Rectal smooth muscle tissue (tissue), 1 donor: ENCODE measurements at regions not wholly inside any gene's neighbourhood (a gene's known extent, or its start where the extent isn't known, plus 50 kb on each side); places are given as distances from the start of the nearest gene placed in this dataset.

Experiments used
- H3K27ac ChIP-seq: one replicate; pipeline ENCODE4 v1.7.0; 2013; ENCODE audit warnings: low read depth, low read length, inconsistent platforms
- H3K27me3 ChIP-seq: one replicate; pipeline ENCODE4 v1.7.0; 2013; ENCODE audit warnings: low read length; ENCODE audit not compliant: control insufficient read depth, insufficient read depth
- H3K36me3 ChIP-seq: one replicate; pipeline ENCODE4 v1.7.0; 2013; ENCODE audit warnings: low read length; ENCODE audit not compliant: control insufficient read depth, insufficient read depth
- H3K4me1 ChIP-seq: one replicate; pipeline ENCODE4 v1.7.0; 2013; ENCODE audit warnings: low read length; ENCODE audit not compliant: control insufficient read depth, insufficient read depth
- H3K4me3 ChIP-seq: one replicate; pipeline ENCODE4 v1.7.0; 2013; ENCODE audit warnings: low read length
- H3K9ac ChIP-seq: one replicate; pipeline ENCODE4 v1.7.0; 2013; ENCODE audit warnings: low read length

- H3K4me1 ChIP-seq = no peaks in the 10 kb centered on the region
- H3K9ac ChIP-seq = no peak overlapping the region
- H3K27me3 ChIP-seq = no peaks in the 10 kb centered on the region
- H3K4me3 ChIP-seq = no peak overlapping the region
- H3K36me3 ChIP-seq = no peaks in the 10 kb centered on the region
- no peak overlapping the region for H3K27ac ChIP-seq
These were observed 88.7 kb upstream of the TTC29 start for GRCh38 chr4:147034372-147034771.

GRCh38 chr4:147037069-147037468 is 91.4 kb upstream of the TTC29 start:
- no peaks in the 10 kb centered on the region for H3K27me3 ChIP-seq
- H3K36me3 ChIP-seq = no peaks in the 10 kb centered on the region
- H3K4me1 ChIP-seq = no peaks in the 10 kb centered on the region
- no peak overlapping the region for H3K9ac ChIP-seq
- no peak overlapping the region for H3K4me3 ChIP-seq
- H3K27ac ChIP-seq = no peak overlapping the region

GRCh38 chr4:147039976-147040575 is 94.4 kb upstream of the TTC29 start:
- no peak overlapping the region for H3K27ac ChIP-seq
- no peak overlapping the region for H3K9ac ChIP-seq
- no peaks in the 10 kb centered on the region for H3K27me3 ChIP-seq

GRCh38 chr4:147040874-147041273 is 95.2 kb upstream of the TTC29 start:
- Histone ChIP-seq H3K9ac (no peak overlapping the region), H3K27ac (no peak overlapping the region), H3K4me1 (no peaks in the 10 kb centered on the region), H3K27me3 (no peaks in the 10 kb centered on the region), H3K4me3 (no peak overlapping the region), H3K36me3 (no peaks in the 10 kb centered on the region)

More at GRCh38 chr4:147039976-147040575, 94.4 kb upstream of the TTC29 start:
- Histone ChIP-seq H3K4me1 (no peaks in the 10 kb centered on the region), H3K36me3 (no peaks in the 10 kb centered on the region), H3K4me3 (no peak overlapping the region)

GRCh38 chr4:147041376-147041775 is 95.7 kb upstream of the TTC29 start:
- H3K36me3 ChIP-seq = no peaks in the 10 kb centered on the region
- no peak overlapping the region for H3K27ac ChIP-seq
- no peaks in the 10 kb centered on the region for H3K4me1 ChIP-seq
- H3K27me3 ChIP-seq = no peaks in the 10 kb centered on the region
- H3K4me3 ChIP-seq = no peak overlapping the region
- no peak overlapping the region for H3K9ac ChIP-seq

- no peaks in the 10 kb centered on the region for H3K27me3 ChIP-seq
- no peak overlapping the region for H3K4me3 ChIP-seq
- H3K4me1 ChIP-seq = no peaks in the 10 kb centered on the region
- no peak overlapping the region for H3K27ac ChIP-seq
- no peaks in the 10 kb centered on the region for H3K36me3 ChIP-seq
- H3K9ac ChIP-seq = no peak overlapping the region
These were observed 96.4 kb upstream of the TTC29 start for GRCh38 chr4:147042046-147042445.

- no peaks in the 10 kb centered on the region for H3K27me3 ChIP-seq
- no peaks in the 10 kb centered on the region for H3K36me3 ChIP-seq
- no peak overlapping the region for H3K27ac ChIP-seq
- H3K9ac ChIP-seq = no peak overlapping the region
- no peak overlapping the region for H3K4me3 ChIP-seq
- no peaks in the 10 kb centered on the region for H3K4me1 ChIP-seq
These were observed 98.6 kb upstream of the TTC29 start for GRCh38 chr4:147044241-147044640.

GRCh38 chr4:147049946-147050345 is 104.3 kb upstream of the TTC29 start:
- no peak overlapping the region for H3K4me3 ChIP-seq
- no peak overlapping the region for H3K27ac ChIP-seq
- H3K9ac ChIP-seq = no peak overlapping the region

GRCh38 chr4:147050356-147050765 is 104.7 kb upstream of the TTC29 start:
- H3K27ac ChIP-seq = no peak overlapping the region
- peaks cover 7% of the 10 kb centered on the region for H3K4me1 ChIP-seq
- no peak overlapping the region for H3K9ac ChIP-seq
- no peaks in the 10 kb centered on the region for H3K36me3 ChIP-seq
- H3K27me3 ChIP-seq = no peaks in the 10 kb centered on the region
- H3K4me3 ChIP-seq = no peak overlapping the region

More at GRCh38 chr4:147049946-147050345, 104.3 kb upstream of the TTC29 start:
- no peaks in the 10 kb centered on the region for H3K36me3 ChIP-seq
- no peaks in the 10 kb centered on the region for H3K27me3 ChIP-seq
- peaks cover 7% of the 10 kb centered on the region for H3K4me1 ChIP-seq

- no peaks in the 10 kb centered on the region for H3K27me3 ChIP-seq
- H3K4me1 ChIP-seq = peaks cover 7% of the 10 kb centered on the region
- no peak overlapping the region for H3K4me3 ChIP-seq
- H3K27ac ChIP-seq = no peak overlapping the region
- no peaks in the 10 kb centered on the region for H3K36me3 ChIP-seq
- H3K9ac ChIP-seq = no peak overlapping the region
These were observed 106.7 kb upstream of the TTC29 start for GRCh38 chr4:147052361-147052760.

GRCh38 chr4:147054228-147054872 is 108.7 kb upstream of the TTC29 start:
- no peaks in the 10 kb centered on the region for H3K36me3 ChIP-seq

GRCh38 chr4:147056940-147057610 is 111.4 kb upstream of the TTC29 start:
- Histone ChIP-seq H3K27me3 (no peaks in the 10 kb centered on the region), H3K36me3 (no peaks in the 10 kb centered on the region), H3K27ac (no peak overlapping the region), H3K4me1 (no peaks in the 10 kb centered on the region), H3K4me3 (peak overlapping the region; percentile 35), H3K9ac (no peak overlapping the region)

More at GRCh38 chr4:147054228-147054872, 108.7 kb upstream of the TTC29 start:
- Histone ChIP-seq H3K4me1 (peaks cover 7% of the 10 kb centered on the region), H3K27me3 (no peaks in the 10 kb centered on the region), H3K4me3 (no peak overlapping the region), H3K27ac (no peak overlapping the region), H3K9ac (no peak overlapping the region)
